ENCODE measurements at regions not wholly inside any gene's neighbourhood (a gene's known extent, or its start where the extent isn't known, plus 50 kb on each side); places are given as distances from the start of the nearest gene placed in this dataset.

GRCh38 chr2:106701203-106702022, 184.6 kb downstream of the ST6GAL2 start:
- no peak overlapping the region for H3K27ac ChIP-seq (ENCODE audit: low read depth, low read length)

GRCh38 chr2:106703161-106703560, 182.8 kb downstream of the ST6GAL2 start:
- no peak overlapping the region for H3K4me3 ChIP-seq (ENCODE audit: insufficient read depth, low read length, poor library complexity, severe bottlenecking)
- H2AFZ ChIP-seq (ENCODE audit: low read depth, low read length, severe bottlenecking), result no peak overlapping the region
- H3K9me2 ChIP-seq (replicated peaks; ENCODE audit: insufficient read depth, low read length), result no peaks in the 10 kb centered on the region
- no peaks in the 10 kb centered on the region for H3K36me3 ChIP-seq (ENCODE audit: low read length)
- TF ChIP-seq CTCF (IDR thresholded peaks at IDR 0.05; ENCODE audit: insufficient read depth, low read length, poor library complexity, severe bottlenecking) (no peak), EZH2phosphoT487 (conservative IDR thresholded peaks at IDR 0.05; ENCODE audit: low read length) (no peak)
- H3K79me2 ChIP-seq (ENCODE audit: insufficient read depth, low read length), result no peaks in the 10 kb centered on the region
- H3K27me3 ChIP-seq (ENCODE audit: low read length), result no peaks in the 10 kb centered on the region
- no peaks in the 10 kb centered on the region for H3F3A ChIP-seq (ENCODE audit: insufficient read depth)
- no peak overlapping the region for H3K9ac ChIP-seq (ENCODE audit: low read length)
- no peaks in the 10 kb centered on the region for H4K20me1 ChIP-seq (ENCODE audit: low read depth, low read length)
- no peaks in the 10 kb centered on the region for H3K9me3 ChIP-seq (ENCODE audit: insufficient read depth, low read length)
- H3K27ac ChIP-seq (ENCODE audit: low read depth, low read length), result no peak overlapping the region
- H3K4me2 ChIP-seq (ENCODE audit: low read depth, low read length, poor library complexity, severe bottlenecking), result no peak overlapping the region

More at GRCh38 chr2:106701203-106702022, 184.6 kb downstream of the ST6GAL2 start:
- Histone ChIP-seq H2AFZ (ENCODE audit: low read depth, low read length, severe bottlenecking) (no peak overlapping the region), H3K9me3 (ENCODE audit: insufficient read depth, low read length) (no peaks in the 10 kb centered on the region), H3K9ac (ENCODE audit: low read length) (no peak overlapping the region), H3K9me2 (replicated peaks; ENCODE audit: insufficient read depth, low read length) (no peaks in the 10 kb centered on the region), H3K36me3 (ENCODE audit: low read length) (no peaks in the 10 kb centered on the region), H4K20me1 (ENCODE audit: low read depth, low read length) (no peaks in the 10 kb centered on the region), H3F3A (ENCODE audit: insufficient read depth) (no peaks in the 10 kb centered on the region), H3K4me3 (ENCODE audit: insufficient read depth, low read length, poor library complexity, severe bottlenecking) (no peak overlapping the region), H3K27me3 (ENCODE audit: low read length) (no peaks in the 10 kb centered on the region), H3K79me2 (ENCODE audit: insufficient read depth, low read length) (no peaks in the 10 kb centered on the region), H3K4me2 (ENCODE audit: low read depth, low read length, poor library complexity, severe bottlenecking) (no peak overlapping the region)
- no peak for TF ChIP-seq EZH2phosphoT487 (conservative IDR thresholded peaks at IDR 0.05; ENCODE audit: low read length)
- TF ChIP-seq CTCF (IDR thresholded peaks at IDR 0.05; ENCODE audit: insufficient read depth, low read length, poor library complexity, severe bottlenecking), result no peak

GRCh38 chr2:106704798-106705197, 181.2 kb downstream of the ST6GAL2 start:
- Histone ChIP-seq H3K9me2 (replicated peaks; ENCODE audit: insufficient read depth, low read length) (no peaks in the 10 kb centered on the region; the same call in 1 of the 2 replicates), H3K4me3 (ENCODE audit: insufficient read depth, low read length, poor library complexity, severe bottlenecking) (no peak overlapping the region), H2AFZ (ENCODE audit: low read depth, low read length, severe bottlenecking) (no peak overlapping the region), H3K27me3 (ENCODE audit: low read length) (no peaks in the 10 kb centered on the region), H3K9ac (ENCODE audit: low read length) (no peak overlapping the region), H3F3A (ENCODE audit: insufficient read depth) (no peaks in the 10 kb centered on the region), H3K27ac (ENCODE audit: low read depth, low read length) (no peak overlapping the region), H3K79me2 (ENCODE audit: insufficient read depth, low read length) (no peaks in the 10 kb centered on the region), H3K9me3 (ENCODE audit: insufficient read depth, low read length) (no peaks in the 10 kb centered on the region), H3K4me2 (ENCODE audit: low read depth, low read length, poor library complexity, severe bottlenecking) (no peak overlapping the region), H4K20me1 (ENCODE audit: low read depth, low read length) (no peaks in the 10 kb centered on the region), H3K36me3 (ENCODE audit: low read length) (no peaks in the 10 kb centered on the region)
- TF ChIP-seq CTCF (IDR thresholded peaks at IDR 0.05; ENCODE audit: insufficient read depth, low read length, poor library complexity, severe bottlenecking) (no peak), EZH2phosphoT487 (conservative IDR thresholded peaks at IDR 0.05; ENCODE audit: low read length) (no peak)
